ENCODE measurements at regions not wholly inside any gene's neighbourhood (a gene's known extent, or its start where the extent isn't known, plus 50 kb on each side); places are given as distances from the start of the nearest gene placed in this dataset.

- Mint-ChIP-seq H3K4me3 (no peak overlapping the region), H3K4me1 (ENCODE audit: low read depth) (no peaks in the 10 kb centered on the region)
- DNase-seq = no peak
Observed at GRCh38 chr11:15704064-15704463, 589.3 kb downstream of the INSC start.

GRCh38 chr11:15704556-15704955 is 589.8 kb downstream of the INSC start:
- no peak overlapping the region for H3K27ac Mint-ChIP-seq
- peaks cover 16% of the 10 kb centered on the region for H3K9me3 Mint-ChIP-seq

More at GRCh38 chr11:15704064-15704463, 589.3 kb downstream of the INSC start:
- Mint-ChIP-seq H3K27me3 (ENCODE audit: insufficient read depth) (no peaks in the 10 kb centered on the region; the same call in 1 of the 2 replicates), H3K27ac (no peak overlapping the region), H3K36me3 (ENCODE audit: low read depth) (no peaks in the 10 kb centered on the region; the same call in 1 of the 2 replicates), H3K9me3 (peaks cover 16% of the 10 kb centered on the region)
- no peak for TF ChIP-seq CTCF (IDR thresholded peaks at IDR 0.05)

GRCh38 chr11:15705891-15706290 is 591.2 kb downstream of the INSC start:
- Mint-ChIP-seq H3K4me1 (ENCODE audit: low read depth) (no peaks in the 10 kb centered on the region), H3K4me3 (no peak overlapping the region), H3K27me3 (ENCODE audit: insufficient read depth) (peaks cover 2% of the 10 kb centered on the region), H3K36me3 (ENCODE audit: low read depth) (no peaks in the 10 kb centered on the region; the same call in 1 of the 2 replicates), H3K9me3 (peaks cover 21% of the 10 kb centered on the region), H3K27ac (no peak overlapping the region)
- no peak for TF ChIP-seq CTCF (IDR thresholded peaks at IDR 0.05)
- DNase-seq = no peak

More at GRCh38 chr11:15704556-15704955, 589.8 kb downstream of the INSC start:
- DNase-seq = no peak
- H3K27me3 Mint-ChIP-seq (ENCODE audit: insufficient read depth) = no peaks in the 10 kb centered on the region; the same call in 1 of the 2 replicates
- TF ChIP-seq CTCF (IDR thresholded peaks at IDR 0.05) = no peak
- H3K36me3 Mint-ChIP-seq (ENCODE audit: low read depth) = no peaks in the 10 kb centered on the region; the same call in 1 of the 2 replicates
- H3K4me3 Mint-ChIP-seq = no peak overlapping the region
- H3K4me1 Mint-ChIP-seq (ENCODE audit: low read depth) = no peaks in the 10 kb centered on the region

GRCh38 chr11:15707194-15707593 is 592.5 kb downstream of the INSC start:
- Mint-ChIP-seq H3K27me3 (ENCODE audit: insufficient read depth) (peaks cover 2% of the 10 kb centered on the region), H3K27ac (no peak overlapping the region)
- DNase-seq = no peak

GRCh38 chr11:15707971-15708370 is 593.2 kb downstream of the INSC start:
- Mint-ChIP-seq H3K27ac (no peak overlapping the region), H3K4me1 (ENCODE audit: low read depth) (no peaks in the 10 kb centered on the region), H3K9me3 (peaks cover 38% of the 10 kb centered on the region), H3K27me3 (ENCODE audit: insufficient read depth) (peaks cover 2% of the 10 kb centered on the region), H3K36me3 (ENCODE audit: low read depth) (no peaks in the 10 kb centered on the region; the same call in 1 of the 2 replicates), H3K4me3 (no peak overlapping the region)
- no peak for DNase-seq
- no peak for TF ChIP-seq CTCF (IDR thresholded peaks at IDR 0.05)

More at GRCh38 chr11:15707194-15707593, 592.5 kb downstream of the INSC start:
- no peaks in the 10 kb centered on the region; the same call in 1 of the 2 replicates for H3K36me3 Mint-ChIP-seq (ENCODE audit: low read depth)
- no peak overlapping the region for H3K4me3 Mint-ChIP-seq
- H3K4me1 Mint-ChIP-seq (ENCODE audit: low read depth) = no peaks in the 10 kb centered on the region
- no peak for TF ChIP-seq CTCF (IDR thresholded peaks at IDR 0.05)
- H3K9me3 Mint-ChIP-seq = peaks cover 31% of the 10 kb centered on the region

Measured in HFFc6 (cell line).